Thyroid gland (tissue), 4 donors: ENCODE measurements at regions not wholly inside any gene's neighbourhood (a gene's known extent, or its start where the extent isn't known, plus 50 kb on each side); places are given as distances from the start of the nearest gene placed in this dataset.
A peak's percentile ranks its signal among the peaks of the same experiment; 100 is the strongest.

Source experiments
- DNase-seq, 2 donors: peaks; one replicate each; pipeline ENCODE4 v3.0.0-alpha.2; 2019
- H3K27ac ChIP-seq, 3 donors: fragments of 200-600 bp; sonication (generic); 1 replicate in 2 of 3; 2 replicates in 1 of 3; pipeline ENCODE4 v1.5.1; 2016 to 2019; ENCODE audit warnings: mild to moderate bottlenecking in 1 of 3, moderate library complexity in 1 of 3
- H3K27me3 ChIP-seq: fragments of 200-600 bp; sonication (generic); one replicate; pipeline ENCODE4 v1.5.1; 2019
- H3K36me3 ChIP-seq, 2 donors: fragments of 200-600 bp; sonication (generic); one replicate each; pipeline ENCODE4 v1.5.1; 2016 to 2019
- H3K4me1 ChIP-seq, 2 donors: fragments of 200-600 bp; sonication (generic); one replicate each; pipeline ENCODE4 v1.5.1; 2017 to 2019
- H3K4me3 ChIP-seq, 3 donors: fragments of 200-600 bp; sonication (generic); replicated peaks in 1 of 3; 1 replicate in 2 of 3; 2 replicates in 1 of 3; pipeline ENCODE4 v1.5.1; 2016; ENCODE audit warnings: mild to moderate bottlenecking in 1 of 3
- H3K9me3 ChIP-seq: fragments of 200-600 bp; sonication (generic); one replicate; pipeline ENCODE4 v1.5.1; 2017
- CTCF ChIP-seq, 6 experiments: fragments of 200-600 bp in 3 of 6; fragments of 450-650 bp in 3 of 6; sonication (generic) in 3 of 6; IDR thresholded peaks; one replicate each; pipeline ENCODE4 v1.5.1; 2016 to 2019; ENCODE audit warnings: antibody characterized with exemption in 6 of 6, mild to moderate bottlenecking in 2 of 6, inconsistent platforms in 1 of 6, moderate library complexity in 1 of 6
- POLR2A ChIP-seq, 2 donors: fragments of 450-650 bp; IDR thresholded peaks; one replicate each; pipeline ENCODE4 v1.6.1; 2017; ENCODE audit warnings: antibody characterized with exemption in 2 of 2, mild to moderate bottlenecking in 2 of 2, moderate library complexity in 1 of 2
- WGBS, 2 donors: methylation state at CpG; one replicate each; pipeline ENCODE4 v1.1.5; 2017; 5-methylcytosine and 5-hydroxymethylcytosine counted together
- intact Hi-C: fragments of 100-400 bp; cut with DNase I; formaldehyde crosslinking; loops from one replicate; pipeline ENCODE4 v1.15.1; 2023

GRCh38 chr3:13266005-13266404 lies 154.1 kb downstream of the NUP210 start:
- TF ChIP-seq POLR2A (IDR thresholded peaks at IDR 0.05) (no peak), CTCF (IDR thresholded peaks at IDR 0.05) (no peak)
- intact Hi-C loops: no loop called here
- Histone ChIP-seq H3K9me3 (no peaks in the 10 kb centered on the region), H3K4me3 (no peak overlapping the region), H3K27me3 (no peaks in the 10 kb centered on the region), H3K36me3 (no peaks in the 10 kb centered on the region), H3K27ac (no peak overlapping the region), H3K4me1 (no peaks in the 10 kb centered on the region)
- 95 to 96% methylated on average over 8 of the region's 8 CpGs for WGBS, 2 donors
- DNase-seq: no peak

GRCh38 chr3:13265507-13265906 lies 154.6 kb downstream of the NUP210 start:
- H3K4me1 ChIP-seq: no peaks in the 10 kb centered on the region
- no peak overlapping the region for H3K27ac ChIP-seq
- H3K36me3 ChIP-seq: no peaks in the 10 kb centered on the region
- no peak for TF ChIP-seq CTCF (IDR thresholded peaks at IDR 0.05)
- no peak for TF ChIP-seq POLR2A (IDR thresholded peaks at IDR 0.05)
- intact Hi-C loops: no loop called here
- no peak overlapping the region for H3K4me3 ChIP-seq
- no peaks in the 10 kb centered on the region for H3K27me3 ChIP-seq
- DNase-seq: no peak
- 88% methylated on average over 3 of the region's 3 CpGs for WGBS, 2 donors
- no peaks in the 10 kb centered on the region for H3K9me3 ChIP-seq

DNA sequence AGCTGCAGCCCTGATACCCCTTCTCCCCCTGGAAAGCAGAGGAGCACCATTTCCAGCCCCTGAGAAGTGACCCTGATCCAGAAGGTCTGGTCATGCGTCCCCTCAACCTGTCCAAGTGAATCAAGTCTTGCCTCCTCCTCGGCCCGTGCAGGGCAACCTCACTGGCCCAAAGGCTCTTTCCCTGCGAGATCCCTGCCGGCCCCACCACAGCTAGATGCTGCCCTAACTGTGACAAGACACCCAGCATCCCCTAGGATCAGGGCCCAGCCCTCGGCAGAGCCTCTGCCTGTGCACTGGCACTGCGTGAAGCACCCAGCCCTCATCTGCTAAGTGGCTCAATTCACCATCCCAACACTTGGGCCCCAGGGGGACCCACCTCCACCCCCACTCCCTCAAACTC lies 155.1 kb downstream of the NUP210 start:
- no peak for DNase-seq
- intact Hi-C loops: no loop called here
- Histone ChIP-seq H3K4me3 (no peak overlapping the region), H3K36me3 (no peaks in the 10 kb centered on the region), H3K4me1 (no peaks in the 10 kb centered on the region), H3K9me3 (no peaks in the 10 kb centered on the region), H3K27ac (no peak overlapping the region), H3K27me3 (no peaks in the 10 kb centered on the region)
- TF ChIP-seq POLR2A (IDR thresholded peaks at IDR 0.05): no peak
- no peak for TF ChIP-seq CTCF (IDR thresholded peaks at IDR 0.05)
- 90% methylated on average over 6 to 7 of the region's 7 CpGs for WGBS, 2 donors

GRCh38 chr3:13264468-13264795 lies 155.7 kb downstream of the NUP210 start:
- Histone ChIP-seq H3K4me1 (no peaks in the 10 kb centered on the region), H3K36me3 (no peaks in the 10 kb centered on the region), H3K9me3 (no peaks in the 10 kb centered on the region), H3K27me3 (no peaks in the 10 kb centered on the region), H3K27ac (no peak overlapping the region), H3K4me3 (no peak overlapping the region)
- TF ChIP-seq POLR2A (IDR thresholded peaks at IDR 0.05) (no peak), CTCF (IDR thresholded peaks at IDR 0.05) (no peak)
- DNase-seq: no peak
- 82 to 86% methylated on average over 9 of the region's 9 CpGs for whole genome bisulfite sequencing, 2 donors
- intact Hi-C loops: no loop called here

DNA sequence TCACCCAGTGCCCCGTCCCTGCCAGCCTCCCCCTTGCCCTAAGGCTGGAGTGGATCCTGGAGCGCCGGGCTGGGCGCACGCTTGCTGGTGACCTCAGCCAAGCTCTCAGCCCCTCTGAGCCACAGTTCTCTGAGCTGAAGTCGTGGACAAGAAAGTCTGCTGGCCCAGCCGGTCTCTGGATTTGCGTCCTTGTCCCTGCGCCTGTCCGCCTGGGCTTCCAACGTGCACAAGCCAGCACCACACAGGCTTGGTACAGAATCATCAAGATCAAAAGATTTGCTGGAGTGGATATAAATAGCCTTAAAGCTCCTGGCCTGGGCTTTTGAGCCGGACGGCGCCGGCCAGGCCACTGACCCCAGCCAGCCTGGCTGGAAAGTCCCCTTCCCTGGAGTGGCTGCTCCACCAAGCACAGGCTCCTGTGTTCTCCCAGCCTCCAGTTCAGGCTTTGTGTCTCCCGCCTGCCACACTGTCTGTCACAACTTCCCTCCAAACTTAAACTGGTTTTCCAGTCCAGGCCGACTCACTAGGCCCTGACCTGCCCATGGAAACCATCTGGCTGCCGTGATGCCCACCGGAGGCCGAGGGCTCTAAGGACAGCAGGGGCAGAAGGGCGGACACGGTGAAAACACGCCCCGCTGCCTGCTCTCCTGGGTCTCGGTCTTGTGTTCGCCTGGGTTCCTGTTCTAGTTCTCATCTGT lies 156.2 kb downstream of the NUP210 start:
- Histone ChIP-seq H3K36me3 (no peaks in the 10 kb centered on the region), H3K27ac (peak overlapping the region in 2 of 3 donors; percentile 22 to 30), H3K4me1 (no peaks in the 10 kb centered on the region), H3K4me3 (no peak overlapping the region), H3K9me3 (no peaks in the 10 kb centered on the region), H3K27me3 (no peaks in the 10 kb centered on the region)
- 68 to 70% methylated on average over 21 to 26 of the region's 26 CpGs for WGBS, 2 donors
- intact Hi-C loops: no loop called here
- TF ChIP-seq POLR2A (IDR thresholded peaks at IDR 0.05): no peak
- no peak for TF ChIP-seq CTCF (IDR thresholded peaks at IDR 0.05)
- DNase-seq: peak in 1 of 2 donors; percentile 5
